ENCODE measurements at regions not wholly inside any gene's neighbourhood (a gene's known extent, or its start where the extent isn't known, plus 50 kb on each side); places are given as distances from the start of the nearest gene placed in this dataset.

DNA sequence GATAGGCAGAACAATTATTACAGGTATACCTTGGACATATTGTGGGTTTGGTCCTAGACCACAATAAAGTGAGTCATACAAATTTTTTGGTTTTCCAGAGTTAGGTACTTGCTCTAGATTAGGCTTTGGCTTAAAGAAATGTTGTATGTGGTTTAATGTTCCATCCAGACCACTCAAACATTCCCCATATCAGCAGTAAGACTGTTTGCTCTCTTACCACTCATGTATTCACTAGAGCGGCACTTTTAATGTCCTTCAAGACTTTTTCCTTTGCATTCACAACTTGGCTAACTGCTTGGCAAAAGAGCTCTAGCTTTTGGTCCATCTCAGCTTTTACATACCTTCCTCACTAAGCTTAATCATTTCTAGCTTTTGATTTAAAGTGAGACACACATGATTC is 250.5 kb upstream of the SETMAR start:
- no peaks in the 10 kb centered on the region for H3K4me1 ChIP-seq
- TF ChIP-seq POLR2A (IDR thresholded peaks at IDR 0.05) (no peak), CTCF (IDR thresholded peaks at IDR 0.05) (no peak), EP300 (IDR thresholded peaks at IDR 0.05; ENCODE audit: low read depth) (no peak), POLR2AphosphoS5 (IDR thresholded peaks at IDR 0.05) (no peak)
- no peaks in the 10 kb centered on the region for H3K9me3 ChIP-seq
- intact Hi-C loops (cut with DNase I; ENCODE audit: low total_unique reads), result no loop called here
- H3K4me3 ChIP-seq, result no peak overlapping the region
- no peaks in the 10 kb centered on the region for H3K36me3 ChIP-seq
- no peak for DNase-seq
- WGBS, 2 donors (ENCODE audit: low coverage in 1 of 2), result 92 to 96% methylated on average over 1 of the region's 1 CpG
- H3K27ac ChIP-seq, result no peak overlapping the region
- in situ Hi-C loops (cut with MboI; ENCODE audit: low pct_ligation_motif_present in 1 of 4, low pct_unique_long_range_greater_than_20kb in 1 of 4, low sequenced_read_pairs in 3 of 4), result no loop called here
- no peaks in the 10 kb centered on the region for H3K27me3 ChIP-seq

- WGBS, 2 donors (ENCODE audit: low coverage in 1 of 2), result 64 to 65% methylated on average over 2 of the region's 2 CpGs
- H3K9me3 ChIP-seq, result no peaks in the 10 kb centered on the region
- no peaks in the 10 kb centered on the region for H3K36me3 ChIP-seq
- H3K27me3 ChIP-seq, result no peaks in the 10 kb centered on the region
- intact Hi-C loops (cut with DNase I; ENCODE audit: low total_unique reads), result no loop called here
- in situ Hi-C loops (cut with MboI; ENCODE audit: low pct_ligation_motif_present in 1 of 4, low pct_unique_long_range_greater_than_20kb in 1 of 4, low sequenced_read_pairs in 3 of 4), result no loop called here
- H3K4me3 ChIP-seq, result no peak overlapping the region
- no peak overlapping the region for H3K27ac ChIP-seq
- H3K4me1 ChIP-seq, result no peaks in the 10 kb centered on the region
- no peak for TF ChIP-seq POLR2A (IDR thresholded peaks at IDR 0.05)
- TF ChIP-seq EP300 (IDR thresholded peaks at IDR 0.05; ENCODE audit: low read depth), result no peak
- TF ChIP-seq CTCF (IDR thresholded peaks at IDR 0.05), result no peak
- no peak for TF ChIP-seq POLR2AphosphoS5 (IDR thresholded peaks at IDR 0.05)
- no peak for DNase-seq
Measured at GRCh38 chr3:4053975-4054374, 249.2 kb upstream of the SETMAR start.

DNA sequence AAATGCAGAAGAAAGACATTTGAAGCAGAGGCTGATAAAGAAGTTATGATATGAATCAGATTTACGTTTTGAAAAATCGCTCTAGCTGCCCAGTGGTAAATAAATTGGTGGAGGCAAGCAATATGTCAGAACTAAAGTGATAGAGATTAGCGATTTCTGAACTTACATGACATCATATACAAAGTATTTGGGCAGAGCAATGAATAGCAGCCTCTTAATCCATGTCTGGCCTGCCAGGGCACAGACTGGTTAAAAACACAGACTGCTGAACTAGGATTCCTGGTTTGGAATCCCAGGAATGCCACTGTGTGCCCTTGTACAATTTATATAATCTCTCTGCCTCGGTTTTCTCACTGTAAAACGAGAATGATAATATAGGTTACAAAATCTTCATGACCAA is 243.1 kb upstream of the SETMAR start:
- no peak for DNase-seq
- no peak overlapping the region for H3K4me3 ChIP-seq
- 64 to 68% methylated on average over 3 to 5 of the region's 5 CpGs for WGBS, 2 donors (ENCODE audit: low coverage in 1 of 2)

GRCh38 chr3:4060603-4061002 is 242.6 kb upstream of the SETMAR start:
- H3K4me3 ChIP-seq, result no peak overlapping the region
- no peaks in the 10 kb centered on the region for H3K4me1 ChIP-seq
- H3K27ac ChIP-seq, result no peak overlapping the region
- DNase-seq, result no peak
- TF ChIP-seq CTCF (IDR thresholded peaks at IDR 0.05) (no peak), POLR2A (IDR thresholded peaks at IDR 0.05) (no peak), EP300 (IDR thresholded peaks at IDR 0.05; ENCODE audit: low read depth) (no peak), POLR2AphosphoS5 (IDR thresholded peaks at IDR 0.05) (no peak)
- no peaks in the 10 kb centered on the region for H3K36me3 ChIP-seq
- 91 to 93% methylated on average over 1 of the region's 1 CpG for WGBS, 2 donors (ENCODE audit: low coverage in 1 of 2)
- no peaks in the 10 kb centered on the region for H3K9me3 ChIP-seq
- H3K27me3 ChIP-seq, result no peaks in the 10 kb centered on the region
- in situ Hi-C loops (cut with MboI; ENCODE audit: low pct_ligation_motif_present in 1 of 4, low pct_unique_long_range_greater_than_20kb in 1 of 4, low sequenced_read_pairs in 3 of 4) (no loop called here), intact Hi-C loops (cut with DNase I; ENCODE audit: low total_unique reads) (no loop called here)

More for the DNA sequence above, 243.1 kb upstream of the SETMAR start:
- H3K27me3 ChIP-seq, result no peaks in the 10 kb centered on the region
- H3K27ac ChIP-seq, result no peak overlapping the region
- H3K9me3 ChIP-seq, result no peaks in the 10 kb centered on the region
- no peaks in the 10 kb centered on the region for H3K36me3 ChIP-seq
- intact Hi-C loops (cut with DNase I; ENCODE audit: low total_unique reads) (no loop called here), in situ Hi-C loops (cut with MboI; ENCODE audit: low pct_ligation_motif_present in 1 of 4, low pct_unique_long_range_greater_than_20kb in 1 of 4, low sequenced_read_pairs in 3 of 4) (no loop called here)
- no peak for TF ChIP-seq POLR2A (IDR thresholded peaks at IDR 0.05)
- no peak for TF ChIP-seq CTCF (IDR thresholded peaks at IDR 0.05)
- TF ChIP-seq POLR2AphosphoS5 (IDR thresholded peaks at IDR 0.05), result no peak
- TF ChIP-seq EP300 (IDR thresholded peaks at IDR 0.05; ENCODE audit: low read depth), result no peak
- H3K4me1 ChIP-seq, result no peaks in the 10 kb centered on the region

Measured in transverse colon (tissue), 4 donors.